ENCODE measurements at regions not wholly inside any gene's neighbourhood (a gene's known extent, or its start where the extent isn't known, plus 50 kb on each side); places are given as distances from the start of the nearest gene placed in this dataset.

DNA sequence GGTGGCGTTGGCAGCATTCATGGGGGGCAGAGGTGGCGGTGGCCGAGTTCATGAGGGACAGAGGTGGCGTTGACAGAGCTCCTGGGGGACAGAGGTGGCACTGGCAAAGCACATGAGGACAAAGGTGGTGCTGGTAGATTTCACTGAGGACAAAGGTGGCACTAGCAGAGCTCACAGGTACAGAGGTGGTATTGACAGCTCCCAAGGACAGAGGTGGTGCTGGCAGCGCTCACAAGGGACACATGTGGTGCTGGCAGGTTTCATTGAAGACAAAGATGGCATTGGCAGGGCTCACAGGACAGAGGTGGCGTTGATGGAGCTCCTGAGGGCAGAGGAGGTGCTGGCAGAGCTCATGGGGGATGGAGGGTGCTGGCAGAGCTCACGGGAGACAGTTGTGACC is 425.4 kb downstream of the CTTN start:
- H3K9me2 ChIP-seq (replicated peaks; ENCODE audit: insufficient read depth), result no peaks in the 10 kb centered on the region
- no peak overlapping the region for H2AFZ ChIP-seq
- no peak overlapping the region for H3K4me2 ChIP-seq
- H3K79me2 ChIP-seq, result no peaks in the 10 kb centered on the region
- 97% methylated on average over 7 of the region's 7 CpGs for WGBS (ENCODE audit: low lambda C conversion rate, missing lambda C conversion rate)
- H3K9me3 ChIP-seq (ENCODE audit: low read depth), result no peaks in the 10 kb centered on the region
- no peaks in the 10 kb centered on the region for H4K20me1 ChIP-seq (ENCODE audit: insufficient read depth, poor library complexity, severe bottlenecking)
- TF ChIP-seq, protein P1, sequence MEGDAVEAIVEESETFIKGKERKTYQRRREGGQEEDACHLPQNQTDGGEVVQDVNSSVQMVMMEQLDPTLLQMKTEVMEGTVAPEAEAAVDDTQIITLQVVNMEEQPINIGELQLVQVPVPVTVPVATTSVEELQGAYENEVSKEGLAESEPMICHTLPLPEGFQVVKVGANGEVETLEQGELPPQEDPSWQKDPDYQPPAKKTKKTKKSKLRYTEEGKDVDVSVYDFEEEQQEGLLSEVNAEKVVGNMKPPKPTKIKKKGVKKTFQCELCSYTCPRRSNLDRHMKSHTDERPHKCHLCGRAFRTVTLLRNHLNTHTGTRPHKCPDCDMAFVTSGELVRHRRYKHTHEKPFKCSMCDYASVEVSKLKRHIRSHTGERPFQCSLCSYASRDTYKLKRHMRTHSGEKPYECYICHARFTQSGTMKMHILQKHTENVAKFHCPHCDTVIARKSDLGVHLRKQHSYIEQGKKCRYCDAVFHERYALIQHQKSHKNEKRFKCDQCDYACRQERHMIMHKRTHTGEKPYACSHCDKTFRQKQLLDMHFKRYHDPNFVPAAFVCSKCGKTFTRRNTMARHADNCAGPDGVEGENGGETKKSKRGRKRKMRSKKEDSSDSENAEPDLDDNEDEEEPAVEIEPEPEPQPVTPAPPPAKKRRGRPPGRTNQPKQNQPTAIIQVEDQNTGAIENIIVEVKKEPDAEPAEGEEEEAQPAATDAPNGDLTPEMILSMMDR (IDR thresholded peaks at IDR 0.05; ENCODE audit: poor library complexity), result no peak
- no peak for TF ChIP-seq EZH2 (IDR thresholded peaks at IDR 0.05; ENCODE audit: borderline replicate concordance)
- no peak for TF ChIP-seq EZH2phosphoT487 (IDR thresholded peaks at IDR 0.05; ENCODE audit: low read depth, severe bottlenecking, unreplicated experiment)
- no peak overlapping the region for H3K27ac ChIP-seq
- no peak for DNase-seq (ENCODE audit: low spot score)
- H3K4me3 ChIP-seq, result no peak overlapping the region
- H3K36me3 ChIP-seq (replicated peaks; ENCODE audit: insufficient read depth, low read depth), result no peaks in the 10 kb centered on the region
- peaks cover 14% of the 10 kb centered on the region for H3K4me1 ChIP-seq (ENCODE audit: insufficient read depth)
- H3K27me3 ChIP-seq, result no peaks in the 10 kb centered on the region

DNA sequence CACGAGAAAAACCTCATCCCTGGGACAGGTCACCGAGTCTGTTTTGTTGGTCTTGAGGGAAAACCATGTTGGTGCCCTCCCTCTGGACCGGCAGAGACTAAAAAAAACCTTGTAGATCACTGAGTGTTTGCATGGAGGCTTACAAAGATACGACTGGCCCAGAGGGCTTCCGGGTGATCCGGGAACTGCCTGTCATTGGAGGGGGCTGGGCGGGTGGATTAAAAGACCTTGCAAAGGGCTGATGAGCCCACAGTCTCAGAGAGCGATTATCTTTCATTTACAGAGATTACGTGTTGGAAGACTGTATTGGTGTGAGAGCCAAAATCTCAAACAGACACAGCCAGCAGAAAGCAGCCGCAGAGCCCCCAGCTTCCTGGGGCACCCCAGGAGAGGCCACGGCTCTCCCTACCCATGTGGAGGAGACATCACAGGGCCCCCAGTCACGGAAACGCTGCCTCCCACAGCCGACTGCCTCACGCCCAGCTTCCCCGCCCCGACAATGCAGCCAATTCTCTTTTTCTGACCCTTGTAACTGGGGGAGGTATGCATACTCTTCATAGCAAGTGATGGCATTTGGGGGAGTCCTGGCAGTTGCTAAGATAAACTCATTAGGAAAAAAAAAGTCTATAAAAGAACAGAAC is 426.4 kb downstream of the CTTN start:
- Histone ChIP-seq H3K4me3 (no peak overlapping the region), H2AFZ (no peak overlapping the region), H3K9me2 (replicated peaks; ENCODE audit: insufficient read depth) (no peaks in the 10 kb centered on the region), H3K4me1 (ENCODE audit: insufficient read depth) (peaks cover 14% of the 10 kb centered on the region), H3K27ac (no peak overlapping the region), H3K9me3 (ENCODE audit: low read depth) (no peaks in the 10 kb centered on the region), H3K79me2 (no peaks in the 10 kb centered on the region), H3K36me3 (replicated peaks; ENCODE audit: insufficient read depth, low read depth) (no peaks in the 10 kb centered on the region), H3K27me3 (no peaks in the 10 kb centered on the region), H4K20me1 (ENCODE audit: insufficient read depth, poor library complexity, severe bottlenecking) (no peaks in the 10 kb centered on the region), H3K4me2 (peak overlapping the region; percentile 37)
- no peak for DNase-seq (ENCODE audit: low spot score)
- WGBS (ENCODE audit: low lambda C conversion rate, missing lambda C conversion rate), result 45% methylated on average over 17 of the region's 17 CpGs
- TF ChIP-seq EZH2 (IDR thresholded peaks at IDR 0.05; ENCODE audit: borderline replicate concordance), result no peak
- no peak for TF ChIP-seq EZH2phosphoT487 (IDR thresholded peaks at IDR 0.05; ENCODE audit: low read depth, severe bottlenecking, unreplicated experiment)
- TF ChIP-seq, protein P1 (IDR thresholded peaks at IDR 0.05; ENCODE audit: poor library complexity), result no peak

DNA sequence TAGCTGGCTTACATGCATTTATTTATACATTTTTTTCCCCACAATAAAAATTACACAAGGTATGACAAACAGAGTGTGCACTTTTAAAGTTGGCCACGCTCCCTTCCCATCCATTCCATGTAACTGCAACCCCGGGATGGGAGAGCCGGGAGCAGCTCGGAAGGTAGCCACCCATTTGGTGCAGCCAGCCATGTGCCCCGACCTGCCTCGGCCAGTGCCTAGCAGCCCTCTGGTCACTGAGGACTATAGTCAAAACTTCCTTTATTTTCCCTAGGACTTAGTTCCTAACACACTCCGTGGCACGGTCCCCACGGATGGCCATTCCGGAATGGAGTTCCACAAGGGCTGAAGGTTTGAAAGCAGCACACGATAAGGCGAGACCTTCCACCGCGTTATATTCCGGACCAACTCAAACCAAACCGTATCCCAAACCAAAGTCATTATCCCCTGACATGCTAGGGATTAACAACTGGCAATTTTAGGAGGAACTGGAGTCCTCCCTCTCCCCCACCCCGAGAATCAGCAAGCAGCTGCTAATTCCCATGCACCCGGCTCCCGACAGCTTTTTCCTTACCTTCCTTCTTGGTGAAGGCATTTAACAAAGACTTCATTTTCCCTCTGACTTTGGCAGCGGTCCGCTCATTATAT is 426.4 kb downstream of the SHANK2 start:
- H3K36me3 ChIP-seq (replicated peaks; ENCODE audit: insufficient read depth, low read depth), result no peaks in the 10 kb centered on the region

More for the DNA sequence above, 426.4 kb downstream of the SHANK2 start:
- H2AFZ ChIP-seq, result no peak overlapping the region
- H3K27me3 ChIP-seq, result no peaks in the 10 kb centered on the region
- H3K4me3 ChIP-seq, result no peak overlapping the region
- H3K9me2 ChIP-seq (replicated peaks; ENCODE audit: insufficient read depth), result no peaks in the 10 kb centered on the region
- peaks cover 14% of the 10 kb centered on the region for H3K4me1 ChIP-seq (ENCODE audit: insufficient read depth)
- no peaks in the 10 kb centered on the region for H3K9me3 ChIP-seq (ENCODE audit: low read depth)
- H4K20me1 ChIP-seq (ENCODE audit: insufficient read depth, poor library complexity, severe bottlenecking), result no peaks in the 10 kb centered on the region
- 77% methylated on average over 21 of the region's 21 CpGs for WGBS (ENCODE audit: low lambda C conversion rate, missing lambda C conversion rate)
- TF ChIP-seq, protein P1 (IDR thresholded peaks at IDR 0.05; ENCODE audit: poor library complexity), result no peak
- no peak for TF ChIP-seq EZH2phosphoT487 (IDR thresholded peaks at IDR 0.05; ENCODE audit: low read depth, severe bottlenecking, unreplicated experiment)
- no peak for TF ChIP-seq EZH2 (IDR thresholded peaks at IDR 0.05; ENCODE audit: borderline replicate concordance)
- peak overlapping the region; percentile 56 for H3K4me2 ChIP-seq
- no peak overlapping the region for H3K27ac ChIP-seq
- H3K79me2 ChIP-seq, result no peaks in the 10 kb centered on the region
- no peak for DNase-seq (ENCODE audit: low spot score)
